Mesenchymal stem cell (in vitro differentiated cells and primary cell): ENCODE measurements at regions not wholly inside any gene's neighbourhood (a gene's known extent, or its start where the extent isn't known, plus 50 kb on each side); places are given as distances from the start of the nearest gene placed in this dataset.

Source experiments
- DNase-seq: peaks from one replicate; pipeline ENCODE4 v3.0.0-alpha.2; 2013
- H2AFZ ChIP-seq: one replicate; pipeline ENCODE4 v1.6.1; 2013; ENCODE audit warnings: low read depth, mild to moderate bottlenecking, control low read depth, inconsistent platforms, low read length, moderate library complexity
- H2AK5ac ChIP-seq: 2 replicates; pipeline ENCODE4 v1.6.1; 2013; ENCODE audit warnings: low read length, moderate library complexity, mild to moderate bottlenecking, inconsistent platforms; ENCODE audit not compliant: severe bottlenecking
- H2BK120ac ChIP-seq: one replicate; pipeline ENCODE4 v1.6.1; 2013; ENCODE audit warnings: low read depth, mild to moderate bottlenecking, inconsistent platforms, low read length, moderate library complexity
- H2BK12ac ChIP-seq, 2 experiments: one replicate each; pipeline ENCODE4 v1.6.1; 2013; ENCODE audit warnings: inconsistent platforms in 2 of 2, low read length in 2 of 2, mild to moderate bottlenecking in 2 of 2, moderate library complexity in 2 of 2, control low read depth in 1 of 2
- H2BK15ac ChIP-seq: one replicate; pipeline ENCODE4 v1.6.1; 2013; ENCODE audit warnings: mild to moderate bottlenecking, low read depth, inconsistent platforms; ENCODE audit not compliant: poor library complexity, severe bottlenecking
- H2BK5ac ChIP-seq: 2 replicates; pipeline ENCODE4 v1.6.1; 2013; ENCODE audit warnings: low read depth, mild to moderate bottlenecking, low read length, control low read depth, inconsistent platforms; ENCODE audit not compliant: poor library complexity, severe bottlenecking
- H3K14ac ChIP-seq, 2 experiments: one replicate each; pipeline ENCODE4 v1.6.1; 2013; ENCODE audit warnings: inconsistent platforms in 2 of 2, low read length in 2 of 2, control low read depth in 1 of 2, mild to moderate bottlenecking in 1 of 2, moderate library complexity in 1 of 2
- H3K18ac ChIP-seq, 2 experiments: one replicate each; pipeline ENCODE4 v1.6.1; 2013; ENCODE audit warnings: inconsistent platforms in 2 of 2, low read length in 2 of 2, control low read depth in 1 of 2, low read depth in 1 of 2, mild to moderate bottlenecking in 1 of 2
- H3K23ac ChIP-seq, 2 experiments: one replicate each; pipeline ENCODE4 v1.6.1; 2013; ENCODE audit warnings: inconsistent platforms in 2 of 2, low read length in 2 of 2, mild to moderate bottlenecking in 2 of 2, moderate library complexity in 2 of 2, control low read depth in 1 of 2
- H3K27ac ChIP-seq: 2 replicates; pipeline ENCODE4 v1.5.1; 2013; ENCODE audit warnings: mild to moderate bottlenecking, moderate library complexity, low read length, control low read depth, inconsistent platforms; ENCODE audit not compliant: poor library complexity, severe bottlenecking
- H3K27me3 ChIP-seq, 2 experiments: 2 replicates each; pipeline versions ENCODE4 v1.6.1 to v1.7.0; 2013; ENCODE audit warnings: low read length in 2 of 2, mild to moderate bottlenecking in 2 of 2, moderate library complexity in 2 of 2, control low read depth in 1 of 2, inconsistent platforms in 1 of 2; ENCODE audit not compliant: control insufficient read depth in 1 of 2, insufficient read depth in 1 of 2
- H3K36me3 ChIP-seq, 2 experiments: 2 replicates each; pipeline versions ENCODE4 v1.6.1 to v1.7.0; 2013; ENCODE audit warnings: low read length in 2 of 2, control low read depth in 1 of 2, inconsistent platforms in 1 of 2, low read depth in 1 of 2, mild to moderate bottlenecking in 1 of 2; ENCODE audit not compliant: insufficient read depth in 2 of 2, control insufficient read depth in 1 of 2
- H3K4ac ChIP-seq, 2 experiments: one replicate each; pipeline ENCODE4 v1.6.1; 2013; ENCODE audit warnings: inconsistent platforms in 2 of 2, low read length in 2 of 2, mild to moderate bottlenecking in 2 of 2, moderate library complexity in 2 of 2, control low read depth in 1 of 2, low read depth in 1 of 2
- H3K4me1 ChIP-seq: 2 replicates; pipeline ENCODE4 v1.6.1; 2013; ENCODE audit warnings: low read depth, low read length, control low read depth; ENCODE audit not compliant: control insufficient read depth, insufficient read depth
- H3K4me2 ChIP-seq: 2 replicates; pipeline ENCODE4 v1.6.1; 2013; ENCODE audit warnings: low read length, mild to moderate bottlenecking, inconsistent platforms; ENCODE audit not compliant: poor library complexity, severe bottlenecking
- H3K4me3 ChIP-seq, 2 experiments: 2 replicates each; pipeline versions ENCODE4 v1.5.1 to v1.7.0; 2013; ENCODE audit warnings: low read length in 2 of 2, mild to moderate bottlenecking in 2 of 2, control low read depth in 1 of 2, low read depth in 1 of 2; ENCODE audit not compliant: insufficient read depth in 1 of 2
- H3K79me1 ChIP-seq: replicated peaks from 2 replicates; pipeline ENCODE4 v1.6.1; 2013; ENCODE audit warnings: mild to moderate bottlenecking, control low read depth, low read length, inconsistent platforms; ENCODE audit not compliant: poor library complexity, severe bottlenecking
- H3K9ac ChIP-seq: 2 replicates; pipeline ENCODE4 v1.7.0; 2013; ENCODE audit warnings: mild to moderate bottlenecking, low read length, moderate library complexity
- H3K9me3 ChIP-seq: 2 replicates; pipeline ENCODE4 v1.7.0; 2013; ENCODE audit warnings: mild to moderate bottlenecking, low read length; ENCODE audit not compliant: control insufficient read depth
- H4K8ac ChIP-seq: one replicate; pipeline ENCODE4 v1.6.1; 2013; ENCODE audit warnings: inconsistent platforms, mild to moderate bottlenecking, low read length, moderate library complexity
- H4K91ac ChIP-seq: one replicate; pipeline ENCODE4 v1.6.1; 2013; ENCODE audit warnings: mild to moderate bottlenecking, low read length, inconsistent platforms
- WGBS: methylation state at CpG from one replicate; pipeline ENCODE4 v1.1.7; 2013; ENCODE audit warnings: mixed read lengths; 5-methylcytosine and 5-hydroxymethylcytosine counted together

DNA sequence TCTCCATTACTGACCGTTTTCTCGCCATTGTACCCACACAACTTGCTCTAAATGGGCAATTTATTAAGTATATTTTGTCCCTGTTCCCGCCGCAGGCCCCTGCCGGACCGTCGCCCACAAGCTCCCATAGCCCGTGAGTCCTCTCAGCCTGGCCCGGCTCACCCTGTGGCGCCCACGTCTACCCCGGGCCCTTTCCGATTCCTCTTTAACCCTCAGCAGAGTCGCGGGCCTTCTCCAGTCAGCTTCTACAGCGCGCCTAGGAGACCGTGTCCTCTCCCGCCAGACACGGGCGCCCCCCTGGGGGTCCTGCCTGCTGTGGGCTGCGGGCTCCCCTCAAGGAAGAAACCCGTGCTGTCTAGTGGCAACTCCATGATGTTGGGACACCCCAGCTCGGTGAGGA lies 57.8 kb upstream of the SPATA31E1 start:
- Histone ChIP-seq H3K23ac (no peak overlapping the region), H2AFZ (no peak overlapping the region), H3K27ac (no peak overlapping the region), H3K4me1 (no peaks in the 10 kb centered on the region), H3K18ac (no peak overlapping the region), H3K27me3 (no peaks in the 10 kb centered on the region), H2BK120ac (no peak overlapping the region), H4K8ac (no peak overlapping the region), H2BK12ac (no peak overlapping the region), H4K91ac (no peak overlapping the region), H3K36me3 (peaks cover 0 to 5% of the 10 kb centered on the region in 2 experiments), H2AK5ac (no peak overlapping the region), H3K4me3 (no peak overlapping the region), H3K4ac (no peak overlapping the region), H3K79me1 (no peaks in the 10 kb centered on the region), H3K14ac (no peak overlapping the region), H2BK15ac (no peak overlapping the region), H3K4me2 (no peak overlapping the region), H2BK5ac (no peak overlapping the region), H3K9ac (no peak overlapping the region), H3K9me3 (no peaks in the 10 kb centered on the region)
- DNase-seq: no peak
- 92% methylated on average over 23 of the region's 24 CpGs for WGBS

- Histone ChIP-seq H3K4me1 (no peaks in the 10 kb centered on the region), H3K18ac (no peak overlapping the region), H3K23ac (no peak overlapping the region), H3K79me1 (no peaks in the 10 kb centered on the region), H2BK5ac (no peak overlapping the region), H2BK15ac (no peak overlapping the region), H2BK12ac (no peak overlapping the region), H3K14ac (no peak overlapping the region), H4K8ac (no peak overlapping the region), H3K27ac (no peak overlapping the region), H3K4ac (no peak overlapping the region), H3K4me3 (no peak overlapping the region), H3K27me3 (no peaks in the 10 kb centered on the region), H3K36me3 (peaks cover 0 to 5% of the 10 kb centered on the region in 2 experiments), H3K4me2 (no peak overlapping the region), H2AK5ac (no peak overlapping the region), H2BK120ac (no peak overlapping the region), H4K91ac (no peak overlapping the region), H3K9ac (no peak overlapping the region), H2AFZ (no peak overlapping the region), H3K9me3 (no peaks in the 10 kb centered on the region)
- DNase-seq: no peak
Observed at GRCh38 chr9:87826331-87826730, 56.3 kb upstream of the SPATA31E1 start.

GRCh38 chr9:87827341-87827740 lies 55.3 kb upstream of the SPATA31E1 start:
- Histone ChIP-seq H4K8ac (no peak overlapping the region), H3K18ac (no peak overlapping the region), H3K14ac (no peak overlapping the region), H2AFZ (no peak overlapping the region), H4K91ac (no peak overlapping the region), H3K4me1 (no peaks in the 10 kb centered on the region), H3K9me3 (no peaks in the 10 kb centered on the region), H3K4ac (no peak overlapping the region), H3K4me3 (no peak overlapping the region), H3K4me2 (no peak overlapping the region), H3K27me3 (no peaks in the 10 kb centered on the region), H2BK15ac (no peak overlapping the region), H3K79me1 (no peaks in the 10 kb centered on the region), H2BK12ac (no peak overlapping the region), H3K36me3 (peaks cover 0 to 5% of the 10 kb centered on the region in 2 experiments), H2BK5ac (no peak overlapping the region), H3K9ac (no peak overlapping the region), H3K23ac (no peak overlapping the region), H3K27ac (no peak overlapping the region), H2AK5ac (no peak overlapping the region), H2BK120ac (no peak overlapping the region)
- 100% methylated on average over 2 of the region's 2 CpGs for WGBS
- no peak for DNase-seq

- Histone ChIP-seq H2BK12ac (no peak overlapping the region), H4K8ac (no peak overlapping the region), H4K91ac (no peak overlapping the region), H3K4me2 (no peak overlapping the region), H2BK15ac (no peak overlapping the region), H2AFZ (no peak overlapping the region), H3K14ac (no peak overlapping the region), H3K27me3 (no peaks in the 10 kb centered on the region), H3K9me3 (no peaks in the 10 kb centered on the region), H3K79me1 (no peaks in the 10 kb centered on the region), H2BK120ac (no peak overlapping the region), H3K4me1 (no peaks in the 10 kb centered on the region), H3K4me3 (no peak overlapping the region), H3K23ac (no peak overlapping the region), H3K36me3 (peaks cover 0 to 5% of the 10 kb centered on the region in 2 experiments), H3K27ac (no peak overlapping the region), H2AK5ac (no peak overlapping the region), H2BK5ac (no peak overlapping the region), H3K18ac (no peak overlapping the region), H3K9ac (no peak overlapping the region), H3K4ac (no peak overlapping the region)
- DNase-seq: no peak
- WGBS: 100% methylated on average over 1 of the region's 1 CpG
Observed at GRCh38 chr9:87829756-87830155, 52.9 kb upstream of the SPATA31E1 start.
